ENCODE measurements at regions not wholly inside any gene's neighbourhood (a gene's known extent, or its start where the extent isn't known, plus 50 kb on each side); places are given as distances from the start of the nearest gene placed in this dataset.

- no peak for TF ChIP-seq EZH2 (IDR thresholded peaks at IDR 0.05; ENCODE audit: borderline replicate concordance, low read depth, low read length, severe bottlenecking)
- no peak for TF ChIP-seq POLR2A (IDR thresholded peaks at IDR 0.05; ENCODE audit: low read depth, low read length)
- no peak for TF ChIP-seq CTCF (IDR thresholded peaks at IDR 0.05; ENCODE audit: extremely low read depth in 1 of 2, insufficient read depth in 1 of 2, low read depth in 1 of 2, low read length in 2 of 2)
- TF ChIP-seq MAX (IDR thresholded peaks at IDR 0.05; ENCODE audit: insufficient read depth, insufficient read length): no peak
These were observed 97.6 kb upstream of the ZNF804B start for GRCh38 chr7:88661921-88662320.
